Erythroblast (primary cell): ENCODE measurements at regions not wholly inside any gene's neighbourhood (a gene's known extent, or its start where the extent isn't known, plus 50 kb on each side); places are given as distances from the start of the nearest gene placed in this dataset.

Experiments used
- GATA1 ChIP-seq: IDR thresholded peaks from 2 replicates; pipeline ENCODE4 v1.6.1; 2011; ENCODE audit warnings: low read depth, mild to moderate bottlenecking, control low read depth, low read length, moderate library complexity
- POLR2A ChIP-seq: IDR thresholded peaks from 2 replicates; pipeline ENCODE4 v1.6.1; 2011; ENCODE audit warnings: mild to moderate bottlenecking, low read length

- TF ChIP-seq POLR2A, result no peak
- TF ChIP-seq GATA1, result no peak
Observed at GRCh38 chr2:21860907-21861306, 737.1 kb downstream of the TDRD15 start.
